T follicular helper cell (primary cell): ENCODE measurements at regions not wholly inside any gene's neighbourhood (a gene's known extent, or its start where the extent isn't known, plus 50 kb on each side); places are given as distances from the start of the nearest gene placed in this dataset.
"Not testable (repeated sequence)": the region's sequence is repeated elsewhere in the genome, so short reads cannot be mapped to it uniquely, and the experiment has no call there.

Experiments used
- DNase-seq: peaks from one replicate; pipeline ENCODE4 v3.0.0-alpha.2; 2020; ENCODE audit warnings: low read depth

GRCh38 chr2:12879649-12880048 is 162.9 kb downstream of the TRIB2 start:
- no peak for DNase-seq

DNA sequence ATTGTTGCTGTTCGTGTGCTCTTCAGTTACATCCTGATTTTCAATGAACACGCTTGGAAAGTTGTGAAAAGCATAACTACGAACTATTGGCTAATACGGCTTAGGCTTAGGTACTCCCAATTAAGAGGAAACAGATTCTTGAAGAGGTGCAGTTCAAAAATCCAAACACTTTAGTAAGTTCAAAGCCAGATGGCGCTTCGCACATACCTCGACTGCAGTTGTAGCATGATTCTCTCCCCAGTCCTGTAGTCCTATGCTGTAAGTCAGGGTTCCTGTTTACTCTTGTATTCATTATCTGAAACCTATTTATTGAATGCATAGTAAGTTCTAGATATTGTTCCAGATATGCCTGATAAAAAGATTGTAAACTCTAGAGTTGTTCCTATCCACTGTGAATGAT is 165.2 kb downstream of the TRIB2 start:
- no peak for DNase-seq

DNA sequence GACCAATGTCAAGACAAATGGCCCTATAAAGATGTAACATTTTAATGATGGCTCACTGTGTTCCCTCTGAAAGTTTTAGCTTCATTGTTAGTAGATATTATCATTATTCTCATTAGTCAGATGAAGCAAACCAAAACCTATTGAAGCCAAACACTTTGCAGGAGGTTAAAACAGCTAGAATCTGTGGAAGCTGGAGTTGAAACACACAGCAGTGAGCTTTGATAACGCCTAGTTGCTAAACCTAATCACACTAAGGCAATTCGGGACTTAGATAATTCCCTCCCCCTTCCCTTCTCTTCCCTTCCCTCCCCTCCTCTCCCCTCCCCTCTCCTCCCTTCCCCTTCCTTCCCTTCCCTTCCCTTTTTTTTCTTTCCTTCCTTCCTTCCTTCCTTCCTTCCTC is 165.7 kb downstream of the TRIB2 start:
- no peak for DNase-seq

- no peak for DNase-seq
Measured at GRCh38 chr2:12883906-12884305, 167.2 kb downstream of the TRIB2 start.

DNA sequence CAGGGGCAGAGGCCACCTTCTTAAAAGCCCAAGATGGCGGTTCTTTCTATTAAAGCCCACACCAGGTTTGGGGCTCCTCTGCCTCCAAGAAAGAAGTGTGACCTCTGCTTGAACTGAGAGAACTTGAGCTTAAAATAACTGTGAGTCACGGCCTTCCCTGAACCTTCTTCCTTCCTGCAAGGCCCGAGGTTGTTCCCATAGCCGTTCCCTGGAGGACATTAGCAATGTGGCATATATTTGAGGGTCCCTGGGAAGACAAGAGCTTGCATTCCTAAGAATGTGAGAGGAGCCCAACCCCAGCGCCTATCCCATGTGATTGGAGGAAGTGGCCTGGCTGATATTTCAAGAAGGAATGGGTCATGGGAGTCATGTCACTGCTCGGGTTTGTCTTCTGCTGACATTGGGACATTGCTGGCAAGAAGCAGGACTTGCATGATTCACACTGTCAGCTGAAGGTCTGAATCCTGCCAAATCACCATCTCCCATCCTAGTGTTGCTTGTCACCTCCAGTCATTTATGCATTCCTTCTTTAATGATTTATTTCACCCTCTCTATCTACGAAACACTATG is 168.1 kb downstream of the TRIB2 start:
- no peak for DNase-seq

- DNase-seq, result no peak
Measured at GRCh38 chr2:12890066-12890465, 173.3 kb downstream of the TRIB2 start.

- no peak for DNase-seq
Measured at GRCh38 chr2:12890481-12890991, 173.8 kb downstream of the TRIB2 start.

- DNase-seq, result no peak
Measured at GRCh38 chr2:12895017-12895416, 178.3 kb downstream of the TRIB2 start.

DNA sequence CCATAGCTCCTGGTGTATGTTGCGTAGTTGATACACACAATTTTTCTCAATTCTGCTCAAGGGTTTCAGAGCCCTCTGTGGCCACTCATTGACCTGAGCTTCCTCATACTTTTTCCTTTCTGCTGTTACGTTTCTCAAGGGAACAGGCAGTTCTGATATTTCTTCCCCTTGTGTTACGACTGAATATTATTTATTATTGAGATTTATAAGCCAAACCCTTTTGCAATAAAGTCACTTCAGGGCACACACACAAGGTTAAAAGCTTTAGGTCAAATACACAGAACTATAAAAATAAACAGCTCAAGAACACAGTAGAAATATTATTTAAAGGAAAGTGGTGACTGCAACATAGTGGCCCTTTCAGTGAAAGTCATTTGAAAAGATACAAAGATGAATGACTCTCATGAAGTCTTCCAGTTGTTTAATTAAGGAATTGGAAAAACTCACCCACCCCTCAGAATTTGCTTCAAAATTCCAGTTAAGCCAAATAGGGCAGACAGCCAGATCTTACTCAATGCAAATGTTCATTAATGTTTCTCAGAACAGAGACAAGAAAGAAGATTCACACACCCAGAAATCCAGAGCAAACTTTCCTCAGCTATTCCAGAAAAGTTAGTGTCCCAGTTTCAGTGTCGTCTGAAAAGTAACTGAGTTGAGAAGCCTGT is 179.7 kb downstream of the TRIB2 start:
- DNase-seq, result no peak

GRCh38 chr2:12897181-12897580 is 180.4 kb downstream of the TRIB2 start:
- no peak for DNase-seq

DNA sequence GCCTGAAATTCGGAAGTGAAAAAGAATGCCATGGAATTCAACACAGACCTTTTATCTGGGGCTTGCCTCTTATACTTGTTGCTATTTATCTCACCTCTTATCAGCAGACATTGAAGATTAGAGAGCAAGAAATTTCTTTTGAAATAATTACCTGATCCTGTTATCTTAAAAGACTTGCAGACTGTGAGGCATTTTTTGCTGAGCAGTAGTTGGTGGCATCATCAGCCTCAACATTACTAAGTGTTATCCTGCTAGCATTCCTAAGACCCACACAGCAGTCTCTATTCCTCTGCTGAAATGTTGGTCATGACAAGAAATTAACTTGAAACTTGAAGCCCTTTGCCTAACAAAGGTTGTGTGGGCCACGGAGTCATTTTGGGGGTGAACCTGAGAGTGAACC is 186.5 kb downstream of the TRIB2 start:
- no peak for DNase-seq

DNA sequence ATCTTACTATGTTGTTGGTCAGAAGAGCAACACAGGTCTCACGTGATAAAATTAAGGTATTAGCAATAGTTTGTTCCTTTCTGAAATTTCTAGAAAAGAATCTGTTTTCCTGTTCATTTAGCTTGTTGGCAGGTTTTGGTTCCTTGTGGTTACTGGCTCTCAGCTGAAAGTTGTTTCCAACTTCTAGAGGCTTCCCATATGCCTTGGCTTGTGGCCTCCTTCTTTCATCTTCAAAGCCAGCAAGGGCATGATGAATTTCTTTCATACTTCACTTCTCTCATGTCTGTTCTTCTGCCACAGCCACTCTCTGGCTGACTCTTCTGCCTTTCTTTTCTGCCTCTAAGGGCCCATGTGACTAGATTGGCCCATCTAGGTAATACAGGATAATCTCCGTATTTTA is 193.7 kb downstream of the TRIB2 start:
- no peak for DNase-seq

GRCh38 chr2:12915787-12916186 is 199.1 kb downstream of the TRIB2 start:
- DNase-seq, result no peak

GRCh38 chr2:12918138-12918834 is 201.6 kb downstream of the TRIB2 start:
- DNase-seq, result no peak

DNA sequence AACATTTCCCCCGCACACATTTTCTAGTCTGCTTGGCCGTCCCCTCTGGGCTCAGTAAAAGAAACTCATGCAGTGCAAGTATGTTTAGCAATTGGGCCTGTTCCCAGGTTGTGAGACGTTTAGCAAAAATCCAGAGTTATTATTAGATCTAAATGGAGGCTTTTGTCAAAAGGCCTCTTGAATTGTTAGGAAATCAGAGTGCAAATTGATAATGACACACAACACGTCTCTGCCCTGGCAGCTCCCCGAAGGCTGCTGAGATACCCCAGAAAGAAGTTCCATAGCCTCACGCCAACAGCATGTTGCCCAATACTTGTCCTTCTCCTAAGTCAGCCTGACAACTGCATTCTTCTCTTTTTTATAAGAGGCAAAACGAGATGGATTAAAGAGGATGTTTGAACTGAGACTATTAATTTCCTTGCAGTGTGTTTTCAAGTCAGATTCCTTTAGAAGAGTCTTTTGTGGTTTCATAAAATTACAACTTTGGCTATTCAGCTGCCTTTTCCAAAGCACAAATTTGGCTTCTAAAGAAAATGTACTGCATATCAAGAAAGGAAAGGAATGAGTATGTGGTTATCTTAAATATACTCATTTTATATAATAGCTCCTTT is 202.2 kb downstream of the TRIB2 start:
- DNase-seq, result no peak

DNA sequence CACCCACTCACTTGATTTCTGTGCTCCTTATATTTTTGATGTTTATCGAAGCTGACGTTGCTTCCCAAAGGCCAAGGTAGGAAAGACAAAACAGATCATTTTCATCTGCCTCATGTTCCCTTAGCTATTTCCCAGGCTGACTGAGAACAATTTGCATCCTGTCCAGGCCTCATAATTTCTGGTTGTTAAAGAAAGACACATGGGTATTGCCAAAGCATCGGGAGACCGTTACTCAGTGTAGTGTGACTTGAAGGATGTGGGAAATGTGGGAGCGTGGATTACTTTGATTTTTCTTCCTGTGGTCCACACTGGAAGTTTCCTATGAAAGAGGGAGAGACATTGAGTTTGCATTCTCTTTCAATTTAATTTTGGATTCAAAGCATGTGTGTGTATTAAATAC is 204.6 kb downstream of the TRIB2 start:
- DNase-seq, result no peak

GRCh38 chr2:12923907-12924610 is 207.3 kb downstream of the TRIB2 start:
- no peak for DNase-seq

DNA sequence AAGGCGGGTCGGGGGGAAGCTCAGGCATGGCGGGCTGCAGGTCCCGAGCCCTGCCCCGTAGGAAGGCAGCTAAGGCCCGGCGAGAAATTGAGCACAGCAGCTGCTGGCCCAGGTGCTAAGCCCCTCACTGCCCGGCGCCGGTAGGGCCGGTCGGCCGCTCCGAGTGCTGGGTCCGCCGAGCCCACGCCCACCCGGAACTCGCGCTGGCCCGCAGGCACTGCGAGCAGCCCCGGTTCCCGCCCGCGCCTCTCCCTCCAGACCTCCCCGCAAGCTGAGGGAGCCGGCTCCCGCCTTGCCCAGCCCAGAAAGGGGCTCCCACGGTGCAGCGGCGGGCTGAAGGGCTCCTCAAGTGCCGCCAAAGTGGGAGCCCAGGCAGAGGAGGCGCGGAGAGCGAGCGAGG is 209.9 kb downstream of the TRIB2 start:
- not testable (repeated sequence) for DNase-seq

GRCh38 chr2:12928197-12928774 is 211.6 kb downstream of the TRIB2 start:
- no peak for DNase-seq

DNA sequence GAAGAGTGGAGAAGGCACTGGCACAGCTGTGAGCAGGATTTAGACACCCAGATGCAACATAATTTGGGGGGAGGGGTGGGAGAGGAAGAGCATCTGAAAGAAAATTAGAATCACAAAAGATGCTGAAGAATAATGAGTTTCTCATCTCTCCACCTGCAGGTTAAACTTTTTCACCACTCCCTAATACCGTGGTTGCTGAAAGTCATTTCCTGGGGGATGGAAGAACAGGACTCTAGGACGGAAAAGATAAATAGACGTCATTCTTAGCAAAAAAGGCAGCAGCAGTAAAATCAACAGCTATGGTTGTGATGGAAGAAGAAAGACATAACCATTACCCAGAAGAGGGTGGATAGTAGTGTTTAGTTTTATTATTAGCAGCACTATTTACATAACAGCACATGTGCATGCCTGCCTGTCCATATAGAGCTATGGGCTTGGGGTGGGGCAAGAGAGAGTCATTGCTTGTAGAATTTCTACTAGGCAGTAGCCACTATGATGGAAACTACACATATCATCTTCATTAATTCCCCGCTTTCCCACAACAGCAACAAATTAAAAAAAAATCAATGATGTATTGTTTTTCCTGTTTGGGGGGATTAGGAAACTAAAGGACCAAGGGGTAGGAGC is 212.2 kb downstream of the TRIB2 start:
- no peak for DNase-seq

- DNase-seq, result no peak
Measured at GRCh38 chr2:12929758-12930157, 213.0 kb downstream of the TRIB2 start.
